ENCODE measurements at regions not wholly inside any gene's neighbourhood (a gene's known extent, or its start where the extent isn't known, plus 50 kb on each side); places are given as distances from the start of the nearest gene placed in this dataset.

- no peak for DNase-seq
These were observed 129.7 kb upstream of the MTAP start for GRCh38 chr9:21672761-21673160.

GRCh38 chr9:21674894-21675293 lies 127.5 kb upstream of the MTAP start:
- no peak for DNase-seq

GRCh38 chr9:21677387-21677786 lies 125.0 kb upstream of the MTAP start:
- DNase-seq, result no peak

GRCh38 chr9:21677834-21678233 lies 124.6 kb upstream of the MTAP start:
- no peak for DNase-seq

- DNase-seq, result no peak
These were observed 123.0 kb upstream of the MTAP start for GRCh38 chr9:21679432-21679831.

GRCh38 chr9:21680590-21680989 lies 121.8 kb upstream of the MTAP start:
- DNase-seq, result no peak

- no peak for DNase-seq
These were observed 120.8 kb upstream of the MTAP start for GRCh38 chr9:21681641-21682040.

GRCh38 chr9:21682381-21682780 lies 120.1 kb upstream of the MTAP start:
- DNase-seq, result no peak

GRCh38 chr9:21682981-21683380 lies 119.5 kb upstream of the MTAP start:
- no peak for DNase-seq

GRCh38 chr9:21683484-21684175 lies 118.8 kb upstream of the MTAP start:
- DNase-seq, result no peak

GRCh38 chr9:21684231-21684630 lies 118.2 kb upstream of the MTAP start:
- no peak for DNase-seq

- no peak for DNase-seq
These were observed 117.5 kb upstream of the MTAP start for GRCh38 chr9:21684831-21685362.

GRCh38 chr9:21685502-21685901 lies 116.9 kb upstream of the MTAP start:
- no peak for DNase-seq

GRCh38 chr9:21686738-21687137 lies 115.7 kb upstream of the MTAP start:
- DNase-seq, result no peak

- DNase-seq, result no peak
These were observed 115.1 kb upstream of the MTAP start for GRCh38 chr9:21687351-21687750.

- DNase-seq, result no peak
These were observed 114.0 kb upstream of the MTAP start for GRCh38 chr9:21688108-21689102.

GRCh38 chr9:21689854-21690253 lies 112.6 kb upstream of the MTAP start:
- DNase-seq, result no peak

- no peak for DNase-seq
These were observed 111.9 kb upstream of the MTAP start for GRCh38 chr9:21690561-21690960.

GRCh38 chr9:21692390-21692789 lies 110.0 kb upstream of the MTAP start:
- DNase-seq, result no peak

- DNase-seq, result no peak
These were observed 108.0 kb upstream of the MTAP start for GRCh38 chr9:21694424-21694823.

- DNase-seq, result no peak
These were observed 107.0 kb upstream of the MTAP start for GRCh38 chr9:21695443-21695842.

- DNase-seq, result no peak
These were observed 106.5 kb upstream of the MTAP start for GRCh38 chr9:21695874-21696341.

GRCh38 chr9:21696411-21696871 lies 106.0 kb upstream of the MTAP start:
- no peak for DNase-seq

Data from eye (tissue), 1 donor.